Hepatocyte (in vitro differentiated cells): ENCODE measurements at regions not wholly inside any gene's neighbourhood (a gene's known extent, or its start where the extent isn't known, plus 50 kb on each side); places are given as distances from the start of the nearest gene placed in this dataset.

Experiments
- EZH2phosphoT487 ChIP-seq: fragments of 200-600 bp; sonication (generic); IDR thresholded peaks from one replicate; pipeline ENCODE4 v1.6.1; 2018; ENCODE audit warnings: antibody characterized with exemption, mild to moderate bottlenecking, low read depth, moderate library complexity; ENCODE audit not compliant: unreplicated experiment, severe bottlenecking
- TF ChIP-seq, protein P1 (sequence below): fragments of 200-600 bp; sonication (generic); IDR thresholded peaks from 2 replicates; pipeline ENCODE4 v1.5.1; 2016; ENCODE audit warnings: antibody characterized with exemption, mild to moderate bottlenecking; ENCODE audit not compliant: poor library complexity

DNA sequence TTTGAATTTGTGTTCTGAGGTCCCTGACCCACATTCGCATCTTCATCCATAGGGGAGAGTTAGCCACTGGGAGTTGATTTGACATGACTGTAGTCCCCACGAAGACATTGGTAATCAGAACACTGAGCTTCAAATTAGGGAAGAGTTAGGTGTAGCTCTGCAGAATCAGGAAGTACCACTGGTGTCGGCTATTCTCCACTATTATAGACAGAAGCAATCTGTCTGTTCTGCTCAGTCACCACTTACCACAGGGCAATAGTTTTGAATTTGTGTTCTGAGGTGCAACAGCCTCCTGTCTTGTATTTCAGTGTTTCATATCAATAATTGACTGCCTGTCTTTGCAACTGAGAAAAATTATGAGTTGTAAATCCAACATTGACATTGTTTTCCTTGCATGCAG, 407.6 kb downstream of the LRFN5 start:
- TF ChIP-seq, protein P1, sequence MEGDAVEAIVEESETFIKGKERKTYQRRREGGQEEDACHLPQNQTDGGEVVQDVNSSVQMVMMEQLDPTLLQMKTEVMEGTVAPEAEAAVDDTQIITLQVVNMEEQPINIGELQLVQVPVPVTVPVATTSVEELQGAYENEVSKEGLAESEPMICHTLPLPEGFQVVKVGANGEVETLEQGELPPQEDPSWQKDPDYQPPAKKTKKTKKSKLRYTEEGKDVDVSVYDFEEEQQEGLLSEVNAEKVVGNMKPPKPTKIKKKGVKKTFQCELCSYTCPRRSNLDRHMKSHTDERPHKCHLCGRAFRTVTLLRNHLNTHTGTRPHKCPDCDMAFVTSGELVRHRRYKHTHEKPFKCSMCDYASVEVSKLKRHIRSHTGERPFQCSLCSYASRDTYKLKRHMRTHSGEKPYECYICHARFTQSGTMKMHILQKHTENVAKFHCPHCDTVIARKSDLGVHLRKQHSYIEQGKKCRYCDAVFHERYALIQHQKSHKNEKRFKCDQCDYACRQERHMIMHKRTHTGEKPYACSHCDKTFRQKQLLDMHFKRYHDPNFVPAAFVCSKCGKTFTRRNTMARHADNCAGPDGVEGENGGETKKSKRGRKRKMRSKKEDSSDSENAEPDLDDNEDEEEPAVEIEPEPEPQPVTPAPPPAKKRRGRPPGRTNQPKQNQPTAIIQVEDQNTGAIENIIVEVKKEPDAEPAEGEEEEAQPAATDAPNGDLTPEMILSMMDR = no peak
- no peak for TF ChIP-seq EZH2phosphoT487
